Lung (tissue), 11 donors: ENCODE measurements at regions not wholly inside any gene's neighbourhood (a gene's known extent, or its start where the extent isn't known, plus 50 kb on each side); places are given as distances from the start of the nearest gene placed in this dataset.
A peak's percentile ranks its signal among the peaks of the same experiment; 100 is the strongest.

ENCODE experiments used
- ATAC-seq: fragments of 200-7000 bp; cut with Tn5 transposase; one replicate; pipeline ENCODE4 v1.9.1; 2020; ENCODE audit warnings: moderate number of reproducible peaks; ENCODE audit not compliant: insufficient read depth, low FRiP score
- DNase-seq, 3 donors: peaks; one replicate each; pipeline ENCODE4 v3.0.0-alpha.2; 2013 to 2017
- H3K27ac ChIP-seq, 2 donors: one replicate each; pipeline ENCODE4 v1.5.1; 2013; ENCODE audit warnings: mild to moderate bottlenecking in 2 of 2, moderate library complexity in 2 of 2, control low read depth in 1 of 2, inconsistent platforms in 1 of 2, low read depth in 1 of 2, low read length in 1 of 2
- H3K27me3 ChIP-seq, 3 donors: one replicate each; pipeline ENCODE4 v1.5.1; 2013; ENCODE audit warnings: low read length in 2 of 3; ENCODE audit not compliant: control insufficient read depth in 3 of 3, insufficient read depth in 3 of 3
- H3K36me3 ChIP-seq, 4 donors: one replicate each; pipeline ENCODE4 v1.5.1; 2013; ENCODE audit warnings: low read length in 4 of 4, mild to moderate bottlenecking in 1 of 4, moderate library complexity in 1 of 4; ENCODE audit not compliant: control insufficient read depth in 4 of 4, insufficient read depth in 4 of 4
- H3K4me1 ChIP-seq, 5 donors: one replicate each; pipeline ENCODE4 v1.5.1; 2013; ENCODE audit warnings: low read length in 5 of 5, mild to moderate bottlenecking in 2 of 5, moderate library complexity in 1 of 5; ENCODE audit not compliant: control insufficient read depth in 5 of 5, insufficient read depth in 5 of 5
- H3K4me3 ChIP-seq: one replicate; pipeline ENCODE4 v1.5.1; 2013; ENCODE audit warnings: mild to moderate bottlenecking, control low read depth, moderate library complexity
- H3K9ac ChIP-seq, 2 donors: one replicate each; pipeline ENCODE4 v1.5.1; 2013; ENCODE audit warnings: low read length in 2 of 2, control low read depth in 1 of 2; ENCODE audit not compliant: insufficient read depth in 1 of 2
- H3K9me3 ChIP-seq, 4 donors: one replicate each; pipeline ENCODE4 v1.5.1; 2013; ENCODE audit warnings: low read length in 3 of 4, mild to moderate bottlenecking in 1 of 4, moderate library complexity in 1 of 4; ENCODE audit not compliant: control insufficient read depth in 4 of 4, insufficient read depth in 3 of 4
- CTCF ChIP-seq: IDR thresholded peaks from 2 replicates; pipeline ENCODE4 v1.5.1; 2012; ENCODE audit warnings: mild to moderate bottlenecking; ENCODE audit errors: control extremely low read depth, extremely low read depth
- WGBS, 2 donors: extraction: QIAGEN DNeasy Blood & Tissue Kit; methylation state at CpG; one replicate each; pipeline ENCODE4 v1.1.7; 2013; 5-methylcytosine and 5-hydroxymethylcytosine counted together
- donor health status: control.
- donor health status: control.
- donor health status: Bipolar disorder and iron deficiency.
- donor health status: healthy.
- donor health status: DM: yes; HTN: yes; CAD: no.

GRCh38 chr1:197844651-197845050, 57.8 kb upstream of the C1orf53 start:
- Histone ChIP-seq H3K9ac (no peak overlapping the region), H3K4me3 (no peak overlapping the region), H3K9me3 (no peaks in the 10 kb centered on the region), H3K27me3 (no peaks in the 10 kb centered on the region), H3K27ac (no peak overlapping the region), H3K4me1 (peaks cover 0 to 11% (median 0%) of the 10 kb centered on the region in 5 donors), H3K36me3 (no peaks in the 10 kb centered on the region)
- WGBS, 2 donors, result 72 to 89% methylated on average over 3 of the region's 3 CpGs
- TF ChIP-seq CTCF, result no peak
- ATAC-seq, result no peak
- no peak for DNase-seq

- no peak for ATAC-seq
- Histone ChIP-seq H3K9me3 (no peaks in the 10 kb centered on the region), H3K9ac (no peak overlapping the region), H3K27me3 (no peaks in the 10 kb centered on the region), H3K4me3 (no peak overlapping the region), H3K4me1 (peaks cover 0 to 11% (median 0%) of the 10 kb centered on the region in 5 donors), H3K36me3 (no peaks in the 10 kb centered on the region), H3K27ac (no peak overlapping the region)
- no peak for TF ChIP-seq CTCF
- DNase-seq, result no peak
- WGBS, 2 donors, result 85 to 88% methylated on average over 2 of the region's 2 CpGs
These were observed 59.0 kb upstream of the C1orf53 start for GRCh38 chr1:197843401-197843800.

GRCh38 chr1:197842646-197843045, 59.8 kb upstream of the C1orf53 start:
- WGBS, 2 donors, result 88 to 91% methylated on average over 3 of the region's 3 CpGs
- no peak overlapping the region for H3K27ac ChIP-seq
- H3K4me1 ChIP-seq, result peaks cover 0 to 11% (median 0%) of the 10 kb centered on the region in 5 donors
- H3K27me3 ChIP-seq, result no peaks in the 10 kb centered on the region
- H3K9me3 ChIP-seq, result no peaks in the 10 kb centered on the region
- TF ChIP-seq CTCF, result no peak
- H3K4me3 ChIP-seq, result no peak overlapping the region
- no peak for DNase-seq
- ATAC-seq, result no peak
- H3K9ac ChIP-seq, result no peak overlapping the region
- H3K36me3 ChIP-seq, result no peaks in the 10 kb centered on the region

- WGBS, 2 donors, result 53 to 62% methylated on average over 2 of the region's 2 CpGs
- Histone ChIP-seq H3K4me3 (no peak overlapping the region), H3K9me3 (no peaks in the 10 kb centered on the region), H3K9ac (no peak overlapping the region), H3K27me3 (no peaks in the 10 kb centered on the region), H3K36me3 (no peaks in the 10 kb centered on the region), H3K27ac (no peak overlapping the region), H3K4me1 (peaks cover 0 to 11% (median 0%) of the 10 kb centered on the region in 5 donors)
- ATAC-seq (no peak), DNase-seq (peak; percentile 46 to 95 (median 92))
- TF ChIP-seq CTCF, result no peak
These were observed 60.4 kb upstream of the C1orf53 start for GRCh38 chr1:197841883-197842553.
